ENCODE measurements at regions not wholly inside any gene's neighbourhood (a gene's known extent, or its start where the extent isn't known, plus 50 kb on each side); places are given as distances from the start of the nearest gene placed in this dataset.
"Not testable (repeated sequence)": the region's sequence is repeated elsewhere in the genome, so short reads cannot be mapped to it uniquely, and the experiment has no call there.

DNA sequence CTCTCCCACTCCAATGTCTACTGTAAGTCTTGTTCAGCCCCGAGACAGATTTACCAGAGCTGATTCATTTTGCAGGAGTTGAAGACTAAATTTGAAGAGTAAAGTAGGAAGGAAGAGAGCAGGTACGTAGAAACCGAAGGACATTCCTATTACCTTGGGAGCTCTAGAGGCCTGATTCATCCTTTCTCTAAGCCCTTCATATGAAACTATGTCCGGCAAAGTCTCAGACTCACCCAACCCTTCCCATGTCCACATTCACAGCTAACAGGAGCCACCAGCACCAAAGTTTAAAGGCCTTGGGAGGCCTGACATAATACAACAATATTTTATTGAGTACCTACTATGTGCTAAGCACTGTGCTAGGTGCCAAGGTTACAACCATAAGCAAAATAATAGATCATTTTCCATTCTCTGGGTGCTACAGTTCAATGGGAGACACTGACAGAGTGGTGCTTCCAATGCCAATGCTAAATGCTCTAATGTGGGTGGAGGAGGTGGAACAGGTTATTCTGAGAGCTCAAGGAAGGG lies 86.6 kb downstream of the PHLDA1 start:
- WGBS (ENCODE audit: insufficient coverage), result 80% methylated on average over 2 of the region's 4 CpGs
- no peaks in the 10 kb centered on the region for H3K36me3 ChIP-seq (ENCODE audit: control insufficient read depth, insufficient read depth, low read length)
- H3K4me1 ChIP-seq (ENCODE audit: control insufficient read depth, insufficient read depth, low read length), result no peaks in the 10 kb centered on the region
- H3K27me3 ChIP-seq (ENCODE audit: control insufficient read depth, insufficient read depth, low read length), result no peaks in the 10 kb centered on the region
- DNase-seq (ENCODE audit: low read depth in 4 of 6, low spot score in 6 of 6), result no peak
- no peak overlapping the region for H3K27ac ChIP-seq (ENCODE audit: low read depth, low read length)
- no peaks in the 10 kb centered on the region for H3K9me3 ChIP-seq (ENCODE audit: control insufficient read depth, insufficient read depth, low read length)
- no peak overlapping the region for H3K4me3 ChIP-seq (ENCODE audit: low read depth, low read length)

DNA sequence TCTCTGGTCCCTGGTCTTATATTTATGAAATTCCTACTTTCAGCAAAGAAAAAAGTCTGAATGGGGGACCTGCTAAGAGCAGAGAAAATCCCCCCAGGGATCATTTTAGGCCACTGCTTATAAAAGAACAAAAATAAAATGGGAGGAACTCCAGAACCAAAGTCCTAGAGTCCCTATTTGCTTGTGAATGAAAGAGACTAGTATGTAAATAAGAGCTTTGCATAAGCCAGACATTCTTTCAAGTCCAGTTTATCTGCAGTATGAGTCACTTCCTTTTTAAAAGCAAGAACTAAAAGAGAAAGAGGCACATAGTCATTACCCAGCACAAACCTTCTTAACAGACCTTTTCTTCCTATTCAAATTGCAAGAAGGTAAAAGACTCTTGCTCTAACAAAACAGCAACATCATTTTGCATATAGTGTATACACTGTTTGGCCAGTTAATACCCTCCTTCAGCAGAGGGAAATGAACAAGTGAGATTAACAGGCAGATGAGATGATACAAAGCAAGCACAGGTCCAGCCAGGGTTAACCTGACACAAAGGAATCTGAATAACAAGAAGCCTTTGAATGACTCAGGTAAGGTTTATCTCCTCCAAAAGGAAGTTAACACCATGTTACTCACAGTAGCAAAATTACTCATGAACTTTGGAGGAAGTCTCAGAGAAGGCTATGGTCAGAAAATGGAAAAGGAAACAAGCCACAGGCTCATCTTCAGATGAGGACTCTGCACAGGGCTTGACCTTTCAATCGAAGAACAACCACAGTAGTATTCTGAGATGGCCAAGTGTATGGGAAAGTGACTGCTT lies 87.3 kb downstream of the PHLDA1 start:
- WGBS (ENCODE audit: insufficient coverage), result 57% methylated on average over 1 of the region's 1 CpG
- no peaks in the 10 kb centered on the region for H3K27me3 ChIP-seq (ENCODE audit: control insufficient read depth, insufficient read depth, low read length)
- H3K27ac ChIP-seq (ENCODE audit: low read depth, low read length), result no peak overlapping the region
- H3K4me1 ChIP-seq (ENCODE audit: control insufficient read depth, insufficient read depth, low read length), result no peaks in the 10 kb centered on the region
- no peaks in the 10 kb centered on the region for H3K9me3 ChIP-seq (ENCODE audit: control insufficient read depth, insufficient read depth, low read length)
- H3K36me3 ChIP-seq (ENCODE audit: control insufficient read depth, insufficient read depth, low read length), result no peaks in the 10 kb centered on the region
- H3K4me3 ChIP-seq (ENCODE audit: low read depth, low read length), result no peak overlapping the region
- peak in 1 of 6 donors; percentile 32 for DNase-seq (ENCODE audit: low read depth in 4 of 6, low spot score in 6 of 6)

DNA sequence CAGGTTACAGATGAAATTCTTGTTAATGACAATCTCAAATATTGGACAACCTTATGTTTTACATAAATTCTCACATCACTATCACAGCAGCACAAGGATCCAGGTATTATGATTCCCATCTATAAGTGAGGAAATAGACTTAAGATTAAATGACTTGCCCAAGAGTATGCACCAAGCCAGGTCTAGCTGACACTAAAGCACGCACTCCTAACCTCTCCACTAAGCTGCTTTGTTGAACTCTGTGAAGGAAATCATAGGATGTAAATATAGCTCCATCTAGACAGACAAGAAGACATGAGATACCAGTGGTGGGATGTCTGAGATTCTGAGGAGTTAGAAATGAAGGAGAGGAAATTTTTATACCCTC lies 87.9 kb downstream of the PHLDA1 start:
- WGBS (ENCODE audit: insufficient coverage), result no CpG with 5 or more reads among the region's 1 CpG
- no peak overlapping the region for H3K27ac ChIP-seq (ENCODE audit: low read depth, low read length)
- H3K27me3 ChIP-seq (ENCODE audit: control insufficient read depth, insufficient read depth, low read length), result no peaks in the 10 kb centered on the region

DNA sequence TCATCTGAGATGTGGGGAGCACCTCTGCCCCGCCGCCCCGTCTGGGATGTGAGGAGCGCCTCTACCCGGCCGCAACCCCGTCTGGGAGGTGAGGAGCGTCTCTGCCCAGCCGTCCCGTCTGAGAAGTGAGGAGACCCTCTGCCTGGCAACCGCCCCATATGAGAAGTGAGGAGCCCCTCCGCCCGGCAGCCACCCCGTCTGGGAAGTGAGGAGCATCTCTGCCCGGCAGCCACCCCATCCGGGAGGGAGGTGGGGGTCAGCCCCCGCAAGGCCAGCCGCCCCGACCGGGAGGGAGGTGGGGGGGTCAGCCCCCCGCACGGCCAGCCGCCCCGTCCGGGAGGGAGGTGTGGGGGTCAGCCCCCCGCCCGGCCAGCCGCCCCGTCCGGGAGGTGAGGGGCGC lies 89.9 kb downstream of the PHLDA1 start:
- H3K4me3 ChIP-seq (ENCODE audit: low read depth, low read length); H3K9me3 ChIP-seq (ENCODE audit: control insufficient read depth, insufficient read depth, low read length); H3K4me1 ChIP-seq (ENCODE audit: control insufficient read depth, insufficient read depth, low read length); H3K36me3 ChIP-seq (ENCODE audit: control insufficient read depth, insufficient read depth, low read length); H3K27ac ChIP-seq (ENCODE audit: low read depth, low read length); DNase-seq (ENCODE audit: low read depth in 4 of 6, low spot score in 6 of 6); H3K27me3 ChIP-seq (ENCODE audit: control insufficient read depth, insufficient read depth, low read length): not testable (repeated sequence)
- 96% methylated on average over 13 of the region's 31 CpGs for WGBS (ENCODE audit: insufficient coverage)

More for the DNA sequence above, 87.9 kb downstream of the PHLDA1 start:
- no peaks in the 10 kb centered on the region for H3K4me1 ChIP-seq (ENCODE audit: control insufficient read depth, insufficient read depth, low read length)
- no peaks in the 10 kb centered on the region for H3K9me3 ChIP-seq (ENCODE audit: control insufficient read depth, insufficient read depth, low read length)
- H3K36me3 ChIP-seq (ENCODE audit: control insufficient read depth, insufficient read depth, low read length), result no peaks in the 10 kb centered on the region
- no peak for DNase-seq (ENCODE audit: low read depth in 4 of 6, low spot score in 6 of 6)
- no peak overlapping the region for H3K4me3 ChIP-seq (ENCODE audit: low read depth, low read length)

- H3K4me1 ChIP-seq (ENCODE audit: control insufficient read depth, insufficient read depth, low read length), result no peaks in the 10 kb centered on the region
- H3K4me3 ChIP-seq (ENCODE audit: low read depth, low read length), result no peak overlapping the region
- no peaks in the 10 kb centered on the region for H3K36me3 ChIP-seq (ENCODE audit: control insufficient read depth, insufficient read depth, low read length)
- WGBS (ENCODE audit: insufficient coverage), result 87% methylated on average over 5 of the region's 5 CpGs
- no peak overlapping the region for H3K27ac ChIP-seq (ENCODE audit: low read depth, low read length)
- no peaks in the 10 kb centered on the region for H3K9me3 ChIP-seq (ENCODE audit: control insufficient read depth, insufficient read depth, low read length)
- H3K27me3 ChIP-seq (ENCODE audit: control insufficient read depth, insufficient read depth, low read length), result no peaks in the 10 kb centered on the region
- DNase-seq (ENCODE audit: low read depth in 4 of 6, low spot score in 6 of 6), result no peak
Measured at GRCh38 chr12:75939016-75939642, 92.4 kb downstream of the PHLDA1 start.

DNA sequence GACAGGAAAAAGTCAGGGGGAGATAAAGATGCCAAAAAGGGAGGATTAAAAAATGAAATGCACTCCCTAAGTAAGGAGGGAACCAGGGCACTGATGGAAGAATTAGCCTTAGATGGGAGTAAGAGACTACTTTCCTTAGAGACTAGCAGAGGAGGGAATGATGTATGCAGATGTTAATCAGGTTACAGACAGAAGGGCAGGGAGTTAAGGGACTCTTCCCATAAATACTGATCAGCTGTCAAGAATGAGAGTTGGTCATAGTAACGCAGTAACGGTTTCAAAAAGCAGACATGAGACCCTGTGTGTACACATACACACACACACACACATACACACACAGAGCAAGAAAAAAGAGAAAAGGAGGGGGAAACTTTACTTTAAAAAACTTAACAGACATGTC lies 93.4 kb downstream of the PHLDA1 start:
- no peak overlapping the region for H3K4me3 ChIP-seq (ENCODE audit: low read depth, low read length)

GRCh38 chr12:75937486-75937885 lies 94.1 kb downstream of the PHLDA1 start:
- DNase-seq (ENCODE audit: low read depth in 4 of 6, low spot score in 6 of 6), result no peak
- 88% methylated on average over 1 of the region's 1 CpG for WGBS (ENCODE audit: insufficient coverage)
- no peaks in the 10 kb centered on the region for H3K4me1 ChIP-seq (ENCODE audit: control insufficient read depth, insufficient read depth, low read length)

More for the DNA sequence above, 93.4 kb downstream of the PHLDA1 start:
- H3K36me3 ChIP-seq (ENCODE audit: control insufficient read depth, insufficient read depth, low read length), result no peaks in the 10 kb centered on the region
- H3K4me1 ChIP-seq (ENCODE audit: control insufficient read depth, insufficient read depth, low read length), result no peaks in the 10 kb centered on the region
- no peak overlapping the region for H3K27ac ChIP-seq (ENCODE audit: low read depth, low read length)
- WGBS (ENCODE audit: insufficient coverage), result no CpG with 5 or more reads among the region's 2 CpGs
- no peaks in the 10 kb centered on the region for H3K27me3 ChIP-seq (ENCODE audit: control insufficient read depth, insufficient read depth, low read length)
- DNase-seq (ENCODE audit: low read depth in 4 of 6, low spot score in 6 of 6), result no peak
- H3K9me3 ChIP-seq (ENCODE audit: control insufficient read depth, insufficient read depth, low read length), result no peaks in the 10 kb centered on the region

GRCh38 chr12:75936515-75937440 lies 94.8 kb downstream of the PHLDA1 start:
- no peak for DNase-seq (ENCODE audit: low read depth in 4 of 6, low spot score in 6 of 6)
- Histone ChIP-seq H3K4me1 (ENCODE audit: control insufficient read depth, insufficient read depth, low read length) (no peaks in the 10 kb centered on the region), H3K9me3 (ENCODE audit: control insufficient read depth, insufficient read depth, low read length) (no peaks in the 10 kb centered on the region), H3K36me3 (ENCODE audit: control insufficient read depth, insufficient read depth, low read length) (no peaks in the 10 kb centered on the region), H3K4me3 (ENCODE audit: low read depth, low read length) (no peak overlapping the region), H3K27me3 (ENCODE audit: control insufficient read depth, insufficient read depth, low read length) (no peaks in the 10 kb centered on the region), H3K27ac (ENCODE audit: low read depth, low read length) (no peak overlapping the region)
- 87% methylated on average over 4 of the region's 5 CpGs for WGBS (ENCODE audit: insufficient coverage)

More at GRCh38 chr12:75937486-75937885, 94.1 kb downstream of the PHLDA1 start:
- no peaks in the 10 kb centered on the region for H3K9me3 ChIP-seq (ENCODE audit: control insufficient read depth, insufficient read depth, low read length)
- no peak overlapping the region for H3K4me3 ChIP-seq (ENCODE audit: low read depth, low read length)
- no peaks in the 10 kb centered on the region for H3K27me3 ChIP-seq (ENCODE audit: control insufficient read depth, insufficient read depth, low read length)
- no peak overlapping the region for H3K27ac ChIP-seq (ENCODE audit: low read depth, low read length)
- H3K36me3 ChIP-seq (ENCODE audit: control insufficient read depth, insufficient read depth, low read length), result no peaks in the 10 kb centered on the region

GRCh38 chr12:75935539-75936242 lies 95.9 kb downstream of the PHLDA1 start:
- H3K36me3 ChIP-seq (ENCODE audit: control insufficient read depth, insufficient read depth, low read length), result no peaks in the 10 kb centered on the region
- no peak for DNase-seq (ENCODE audit: low read depth in 4 of 6, low spot score in 6 of 6)
- 94% methylated on average over 2 of the region's 3 CpGs for WGBS (ENCODE audit: insufficient coverage)
- H3K9me3 ChIP-seq (ENCODE audit: control insufficient read depth, insufficient read depth, low read length), result no peaks in the 10 kb centered on the region
- H3K27ac ChIP-seq (ENCODE audit: low read depth, low read length), result no peak overlapping the region
- no peak overlapping the region for H3K4me3 ChIP-seq (ENCODE audit: low read depth, low read length)
- no peaks in the 10 kb centered on the region for H3K27me3 ChIP-seq (ENCODE audit: control insufficient read depth, insufficient read depth, low read length)
- H3K4me1 ChIP-seq (ENCODE audit: control insufficient read depth, insufficient read depth, low read length), result no peaks in the 10 kb centered on the region

Data from spinal cord (tissue), 9 donors.